ENCODE measurements at regions not wholly inside any gene's neighbourhood (a gene's known extent, or its start where the extent isn't known, plus 50 kb on each side); places are given as distances from the start of the nearest gene placed in this dataset.

- no peak for TF ChIP-seq POU6F1 (CRISPR knock-in tag; IDR thresholded peaks at IDR 0.05; ENCODE audit: borderline replicate concordance, low read depth)
These were observed 178.5 kb downstream of the DAD1 start (continued) for GRCh38 chr14:22410497-22410896.

- ATAC-seq, result no peak
- TF ChIP-seq ZNF70 (CRISPR knock-in tag; IDR thresholded peaks at IDR 0.05) (no peak), POU6F1 (CRISPR knock-in tag; IDR thresholded peaks at IDR 0.05; ENCODE audit: borderline replicate concordance, low read depth) (no peak), ISL1 (CRISPR knock-in tag; IDR thresholded peaks at IDR 0.05) (no peak), ZNF8 (CRISPR knock-in tag; IDR thresholded peaks at IDR 0.05) (no peak), ZFP30 (CRISPR knock-in tag; IDR thresholded peaks at IDR 0.05) (no peak), BACH2 (CRISPR knock-in tag; IDR thresholded peaks at IDR 0.05; ENCODE audit: borderline replicate concordance) (no peak)
These were observed 180.0 kb downstream of the DAD1 start for GRCh38 chr14:22409006-22409405.

- ATAC-seq, result no peak
- TF ChIP-seq BACH2 (CRISPR knock-in tag; IDR thresholded peaks at IDR 0.05; ENCODE audit: borderline replicate concordance) (no peak), TSHZ2 (CRISPR knock-in tag; IDR thresholded peaks at IDR 0.05) (no peak), ESRRG (CRISPR knock-in tag; IDR thresholded peaks at IDR 0.05) (no peak)
These were observed 180.5 kb downstream of the DAD1 start for GRCh38 chr14:22408547-22408946.

GRCh38 chr14:22407033-22407432 is 182.0 kb downstream of the DAD1 start:
- ATAC-seq, result no peak
- TF ChIP-seq CSDC2 (CRISPR knock-in tag; IDR thresholded peaks at IDR 0.05) (no peak), ZFP3 (CRISPR knock-in tag; IDR thresholded peaks at IDR 0.05) (no peak), TSHZ2 (CRISPR knock-in tag; IDR thresholded peaks at IDR 0.05) (no peak), RARB (CRISPR knock-in tag; IDR thresholded peaks at IDR 0.05) (no peak), PATZ1 (CRISPR knock-in tag; IDR thresholded peaks at IDR 0.05; ENCODE audit: borderline replicate concordance) (no peak), ZNF70 (CRISPR knock-in tag; IDR thresholded peaks at IDR 0.05) (no peak), ZFP30 (CRISPR knock-in tag; IDR thresholded peaks at IDR 0.05) (no peak), TCF4 (CRISPR knock-in tag; IDR thresholded peaks at IDR 0.05; ENCODE audit: borderline replicate concordance) (no peak), ZNF8 (CRISPR knock-in tag; IDR thresholded peaks at IDR 0.05) (no peak), GLIS3 (CRISPR knock-in tag; IDR thresholded peaks at IDR 0.05) (no peak), ESRRG (CRISPR knock-in tag; IDR thresholded peaks at IDR 0.05) (no peak), OSR1 (CRISPR knock-in tag; IDR thresholded peaks at IDR 0.05) (no peak)

GRCh38 chr14:22405201-22405600 is 183.8 kb downstream of the DAD1 start:
- ATAC-seq, result no peak
- TF ChIP-seq TOX (CRISPR knock-in tag; IDR thresholded peaks at IDR 0.05; ENCODE audit: borderline replicate concordance) (no peak), TCF4 (CRISPR knock-in tag; IDR thresholded peaks at IDR 0.05; ENCODE audit: borderline replicate concordance) (no peak), CSDC2 (CRISPR knock-in tag; IDR thresholded peaks at IDR 0.05) (no peak), ZNF70 (CRISPR knock-in tag; IDR thresholded peaks at IDR 0.05) (no peak), POU6F1 (CRISPR knock-in tag; IDR thresholded peaks at IDR 0.05; ENCODE audit: borderline replicate concordance, low read depth) (no peak), ZNF8 (CRISPR knock-in tag; IDR thresholded peaks at IDR 0.05) (no peak), ARNTL (CRISPR knock-in tag; IDR thresholded peaks at IDR 0.05; ENCODE audit: borderline replicate concordance, low read depth) (no peak), ZFP30 (CRISPR knock-in tag; IDR thresholded peaks at IDR 0.05) (no peak), CSRNP3 (CRISPR knock-in tag; IDR thresholded peaks at IDR 0.05) (no peak), ISL1 (CRISPR knock-in tag; IDR thresholded peaks at IDR 0.05) (no peak), ZNF565 (CRISPR knock-in tag; conservative IDR thresholded peaks at IDR 0.05; ENCODE audit: low read depth) (no peak), GLIS3 (CRISPR knock-in tag; IDR thresholded peaks at IDR 0.05) (no peak), BACH2 (CRISPR knock-in tag; IDR thresholded peaks at IDR 0.05; ENCODE audit: borderline replicate concordance) (no peak), ESRRG (CRISPR knock-in tag; IDR thresholded peaks at IDR 0.05) (no peak)
